ENCODE measurements at regions not wholly inside any gene's neighbourhood (a gene's known extent, or its start where the extent isn't known, plus 50 kb on each side); places are given as distances from the start of the nearest gene placed in this dataset.

GRCh38 chr3:59580996-59581395, 531.2 kb upstream of the CFAP20DC start:
- no peak for DNase-seq (ENCODE audit: low spot score)

DNA sequence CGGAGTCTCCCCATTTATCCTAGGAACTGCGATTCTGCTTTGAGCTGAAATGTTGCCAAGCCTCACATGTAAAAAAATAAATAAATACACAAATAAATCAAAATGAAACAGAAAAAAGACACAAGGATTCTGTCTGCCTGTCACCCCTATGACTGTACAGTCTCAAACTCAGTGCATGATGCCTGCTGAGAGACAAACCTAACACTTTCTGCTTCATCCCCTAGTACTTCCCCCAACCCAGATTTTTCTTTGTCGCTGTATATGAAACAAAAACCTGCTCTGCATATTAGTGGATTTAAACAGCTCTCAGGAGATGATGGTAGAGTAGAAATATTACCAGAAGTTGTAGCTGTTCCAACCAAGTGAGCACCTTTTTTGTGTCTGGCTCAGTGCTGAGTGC, 530.7 kb upstream of the CFAP20DC start:
- DNase-seq (ENCODE audit: low spot score) = no peak

DNA sequence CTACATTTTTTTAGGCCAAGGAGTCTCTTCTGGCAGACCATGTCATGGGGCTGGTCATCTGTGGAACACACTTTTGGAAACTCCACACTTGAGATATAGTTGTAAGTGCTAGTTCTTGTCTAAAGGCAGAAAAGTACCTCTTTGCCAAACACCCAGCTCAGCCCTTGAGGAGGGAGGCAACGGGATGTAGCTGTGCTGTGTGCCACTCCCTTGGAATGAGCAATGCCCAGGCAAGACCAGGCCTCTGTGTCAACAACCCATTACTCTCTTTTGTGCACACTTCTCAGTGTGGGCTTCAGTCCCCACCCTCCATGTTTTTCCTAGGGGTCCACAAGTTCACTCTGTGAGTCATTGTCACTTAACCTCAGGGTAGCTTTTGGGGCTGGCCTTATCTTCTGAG, 528.3 kb upstream of the CFAP20DC start:
- DNase-seq (ENCODE audit: low spot score) = no peak

GRCh38 chr3:59576606-59577005, 526.8 kb upstream of the CFAP20DC start:
- DNase-seq (ENCODE audit: low spot score) = no peak

DNA sequence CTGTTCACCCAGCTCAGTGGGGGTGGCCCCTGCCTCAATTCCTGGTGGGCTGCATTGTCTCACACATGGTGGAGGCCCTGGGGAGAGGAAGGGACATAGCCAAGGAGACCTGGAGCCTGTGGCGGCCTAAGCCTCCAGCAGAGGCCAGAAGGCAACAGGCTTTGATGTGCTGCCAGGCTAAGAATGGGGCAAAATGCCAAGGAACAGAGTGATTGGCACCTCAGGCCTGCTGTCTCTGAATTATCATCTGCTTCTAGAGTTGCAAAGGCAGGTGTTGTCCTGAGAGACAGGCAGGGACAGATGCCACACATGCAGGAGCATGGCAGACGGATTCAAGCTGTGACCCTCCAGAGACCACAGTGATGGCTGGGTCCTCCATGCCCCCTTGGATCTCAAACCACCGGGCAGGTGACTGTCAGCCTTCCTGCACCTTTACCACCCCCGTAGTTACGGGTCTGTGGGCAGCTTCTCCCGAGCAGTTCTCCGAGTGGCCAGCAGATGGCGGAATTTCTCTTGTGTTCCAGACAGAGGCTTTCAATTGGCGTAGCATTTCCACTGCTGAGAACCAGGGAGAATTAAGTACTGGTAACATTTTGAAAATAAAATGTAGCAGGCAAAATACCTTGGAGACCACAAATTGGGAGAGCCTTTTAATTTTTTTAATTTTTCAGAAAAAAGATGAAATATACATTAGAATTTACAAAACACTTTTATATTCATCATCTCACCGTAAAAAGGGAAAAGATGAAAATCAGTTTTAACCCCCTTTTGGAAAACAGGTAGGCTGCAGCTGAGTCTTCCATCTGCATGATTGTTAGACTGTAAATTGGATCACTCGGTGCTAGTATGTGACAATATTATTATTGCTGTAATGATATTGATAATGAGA, 525.5 kb upstream of the CFAP20DC start:
- DNase-seq (ENCODE audit: low spot score) = peak; percentile 64

DNA sequence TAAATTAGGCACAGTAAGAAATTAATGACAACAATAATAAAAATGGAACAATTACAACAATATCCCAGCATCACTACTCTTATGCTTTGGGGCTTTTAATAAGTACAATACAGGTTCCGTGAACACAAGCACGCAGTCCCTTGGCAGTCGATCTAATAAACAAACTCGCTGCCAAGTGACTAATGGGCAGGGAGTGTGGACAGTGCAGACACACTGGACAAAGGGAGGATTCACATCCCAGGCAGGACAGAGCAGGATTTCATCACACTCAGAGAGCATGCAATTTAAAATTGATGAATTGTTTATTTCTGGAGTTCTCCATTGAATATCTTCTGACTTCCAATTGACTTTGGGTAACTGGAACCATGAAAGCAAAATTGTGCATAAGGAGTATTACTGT, 524.1 kb upstream of the CFAP20DC start:
- DNase-seq (ENCODE audit: low spot score) = peak; percentile 16

- no peak for DNase-seq (ENCODE audit: low spot score)
Measured at GRCh38 chr3:59572106-59572505, 522.3 kb upstream of the CFAP20DC start.

DNA sequence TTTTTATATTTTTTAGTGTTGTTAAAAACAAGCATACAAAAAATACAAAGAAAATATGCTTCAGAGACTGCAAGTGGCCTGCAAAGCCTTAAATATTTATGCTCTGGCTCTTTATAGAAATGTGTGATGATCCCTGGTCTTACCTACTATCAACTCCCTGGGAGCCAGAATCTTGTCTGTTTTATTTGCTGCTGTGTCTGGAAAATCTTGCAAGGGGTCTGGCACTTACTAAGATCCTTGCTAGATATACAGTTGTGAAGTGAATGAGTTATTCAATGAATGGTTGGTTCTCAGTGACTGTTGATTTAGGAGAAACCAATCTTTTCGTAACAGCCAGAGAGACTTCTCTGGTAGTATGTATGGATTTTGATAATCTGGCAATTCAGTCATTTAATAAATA, 521.0 kb upstream of the CFAP20DC start:
- no peak for DNase-seq (ENCODE audit: low spot score)

GRCh38 chr3:59567661-59568060, 517.8 kb upstream of the CFAP20DC start:
- no peak for DNase-seq (ENCODE audit: low spot score)

- no peak for DNase-seq (ENCODE audit: low spot score)
Measured at GRCh38 chr3:59566481-59566975, 516.7 kb upstream of the CFAP20DC start.

DNA sequence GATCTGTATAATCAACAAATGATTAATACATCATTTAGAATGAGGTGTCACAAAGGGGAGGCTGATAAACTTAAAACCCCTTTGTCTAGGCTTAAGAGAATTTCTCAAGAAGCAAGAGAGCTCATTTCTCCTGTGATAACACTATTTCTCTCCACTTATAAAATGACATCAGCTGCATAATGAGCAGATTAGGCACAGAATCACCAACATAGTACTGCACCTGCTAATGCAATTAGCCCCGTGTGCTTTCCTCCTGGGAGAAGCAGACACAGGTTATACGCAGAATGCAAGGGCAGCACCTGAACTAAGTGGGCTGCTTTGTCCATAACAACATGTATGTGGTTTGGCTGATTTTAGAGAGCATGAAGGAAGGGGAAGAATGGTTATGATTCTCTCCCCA, 515.3 kb upstream of the CFAP20DC start:
- DNase-seq (ENCODE audit: low spot score) = no peak

DNA sequence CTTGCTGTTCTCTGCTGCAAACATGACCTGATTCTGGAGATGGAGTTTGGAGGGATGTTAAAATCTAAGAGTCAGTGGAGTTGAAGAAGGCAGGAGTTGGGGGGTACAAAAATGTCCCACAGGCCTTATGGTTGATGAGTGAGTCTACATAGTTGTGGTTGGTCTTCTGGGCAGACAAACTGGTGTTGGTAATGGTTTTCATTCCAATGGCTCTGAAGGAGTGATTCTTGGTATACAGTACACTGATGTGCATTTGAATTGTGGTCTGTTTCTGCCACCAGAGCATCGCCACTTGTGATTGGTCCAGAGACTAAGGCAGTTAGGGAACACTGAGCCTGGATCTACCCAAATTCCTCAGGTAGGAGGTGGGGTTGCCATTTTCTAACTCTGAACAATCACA, 514.1 kb upstream of the CFAP20DC start:
- no peak for DNase-seq (ENCODE audit: low spot score)

DNA sequence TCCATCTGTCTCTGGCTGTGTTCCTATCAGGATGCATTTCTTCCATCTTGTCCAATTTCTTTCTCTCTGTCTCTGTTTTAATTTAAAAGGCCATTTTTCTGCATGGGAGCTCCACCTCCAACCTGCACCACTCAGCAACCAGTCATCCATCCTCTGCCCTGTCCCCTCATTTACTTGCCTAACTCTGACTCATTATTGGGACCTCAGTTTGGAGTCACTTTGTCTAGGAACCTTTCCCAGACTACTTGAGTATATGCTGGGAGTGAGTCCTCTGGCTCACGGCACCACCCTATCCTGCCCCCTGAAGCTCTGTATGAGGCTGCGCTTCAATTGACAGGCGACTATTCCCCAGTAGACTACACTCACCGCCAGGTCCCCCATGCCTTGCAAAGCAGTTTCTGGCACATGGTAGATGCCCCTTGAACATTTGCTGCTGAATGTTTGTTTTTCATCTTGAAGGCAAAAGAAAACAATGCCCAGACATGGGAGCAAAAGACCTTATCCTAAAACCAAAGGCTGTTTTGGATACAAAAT, 513.3 kb upstream of the CFAP20DC start:
- DNase-seq (ENCODE audit: low spot score) = no peak

DNA sequence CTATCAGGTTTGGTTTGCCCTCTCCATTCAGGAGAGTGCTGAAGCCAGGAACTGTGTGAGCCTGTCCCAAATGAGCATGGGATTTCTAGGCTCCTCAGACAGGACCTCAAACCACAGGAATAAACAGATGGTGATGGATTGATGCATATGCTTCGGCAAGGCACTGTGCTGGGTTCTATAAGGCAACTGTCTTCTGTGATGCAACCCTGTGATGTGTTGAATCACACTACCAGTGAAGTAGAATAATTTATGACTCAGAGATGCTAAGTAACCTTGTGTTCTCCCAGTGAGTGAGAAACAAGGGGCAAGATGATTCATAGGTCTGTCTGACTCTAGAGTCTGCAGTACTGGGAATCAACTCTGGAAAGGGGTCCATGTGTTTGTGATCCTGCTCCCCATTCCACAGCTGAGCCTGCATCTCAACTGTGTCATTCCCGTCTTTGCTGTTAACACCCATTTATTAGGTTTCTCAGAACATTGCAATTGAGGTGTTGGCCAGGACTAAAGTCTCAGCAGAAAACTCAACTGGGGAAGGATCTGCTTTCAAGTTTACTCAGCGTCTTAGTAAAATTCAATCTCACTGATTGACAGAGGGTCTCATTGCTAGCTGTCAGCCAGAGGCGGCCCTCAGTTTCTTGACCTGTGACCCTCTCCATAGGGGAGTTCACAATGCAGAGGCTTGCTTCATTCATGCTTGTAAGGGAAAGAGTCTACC, 510.1 kb upstream of the CFAP20DC start:
- peak; percentile 62 for DNase-seq (ENCODE audit: low spot score)

- no peak for DNase-seq (ENCODE audit: low spot score)
Measured at GRCh38 chr3:59558906-59559720, 509.3 kb upstream of the CFAP20DC start.

GRCh38 chr3:59555593-59556315, 505.9 kb upstream of the CFAP20DC start:
- DNase-seq (ENCODE audit: low spot score) = no peak

DNA sequence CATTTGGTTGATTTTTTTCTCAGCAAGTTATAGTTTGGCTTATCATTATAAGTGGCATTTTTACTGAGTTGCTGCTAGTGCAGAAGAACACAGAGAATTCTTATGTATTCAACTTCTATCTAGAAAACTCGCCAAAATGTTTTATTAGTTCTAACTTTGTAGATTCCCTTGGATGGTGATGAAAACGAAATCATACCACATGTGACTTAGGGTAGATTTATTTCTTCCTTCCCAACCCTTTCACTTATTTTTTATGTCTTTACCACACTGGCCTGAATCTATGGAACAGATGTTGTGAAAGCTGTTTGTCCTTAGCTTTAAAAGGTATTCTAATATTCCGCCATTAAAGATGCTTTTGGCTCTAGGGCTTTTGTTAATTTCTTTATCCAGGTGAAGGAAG, 503.3 kb upstream of the CFAP20DC start:
- no peak for DNase-seq (ENCODE audit: low spot score)

DNA sequence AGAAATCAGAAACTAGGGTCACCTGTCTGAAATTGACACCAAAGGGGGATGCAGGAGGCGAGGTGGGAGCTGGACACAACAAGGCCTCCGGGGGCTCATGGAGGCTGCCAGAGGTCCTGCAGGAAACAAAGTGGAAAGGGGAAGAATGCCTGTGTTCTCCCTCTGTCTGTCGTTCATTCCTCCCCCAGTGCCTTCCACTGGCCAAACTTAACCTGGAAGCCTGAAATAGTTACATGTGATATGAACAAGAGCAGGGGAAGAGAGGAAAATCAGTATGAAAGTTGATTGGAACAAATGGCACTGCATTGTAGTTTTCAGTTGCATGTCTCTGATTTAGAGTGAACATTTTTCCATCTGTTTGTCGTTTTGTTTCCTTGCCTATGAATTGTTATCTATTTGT, 502.0 kb upstream of the CFAP20DC start:
- DNase-seq (ENCODE audit: low spot score) = no peak

DNA sequence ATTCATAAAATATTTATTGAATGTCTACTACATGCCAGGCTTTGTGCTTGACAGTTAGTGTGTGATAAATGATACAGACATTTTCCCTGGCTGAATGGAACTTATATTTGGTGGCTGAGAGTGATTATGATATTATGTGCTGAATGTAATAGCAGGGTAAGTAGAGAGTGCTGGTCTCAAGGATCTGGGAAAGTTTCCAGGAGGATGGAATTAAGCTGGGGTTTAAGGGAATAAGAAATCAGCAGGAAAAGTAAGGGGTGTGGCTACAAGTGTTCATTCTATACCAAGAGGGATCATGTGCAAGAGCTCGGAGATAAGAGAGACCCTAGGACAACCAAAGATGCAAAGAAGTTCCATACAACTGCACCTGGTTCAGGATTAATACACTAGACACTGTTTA, 500.1 kb upstream of the CFAP20DC start:
- DNase-seq (ENCODE audit: low spot score) = no peak

DNA sequence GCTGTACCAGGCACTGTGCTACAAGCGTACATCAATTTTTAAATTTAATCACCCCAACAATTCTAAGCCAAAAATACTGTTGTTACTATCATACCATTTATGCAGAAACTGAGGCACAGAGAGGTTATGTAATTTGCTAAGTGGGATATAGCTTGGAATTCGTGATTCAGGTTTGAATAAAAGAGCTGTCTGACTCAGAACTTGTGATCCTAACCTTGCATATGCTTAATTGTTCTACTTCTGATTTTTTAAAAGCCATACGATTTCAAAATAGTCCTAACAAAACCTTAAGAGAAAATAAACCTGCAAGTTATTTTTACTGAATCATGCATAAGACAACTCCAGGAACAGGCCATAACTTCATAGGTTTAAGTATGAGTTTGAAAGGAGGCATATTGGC, 498.0 kb upstream of the CFAP20DC start:
- DNase-seq (ENCODE audit: low spot score) = no peak

GRCh38 chr3:59546522-59546921, 496.7 kb upstream of the CFAP20DC start:
- DNase-seq (ENCODE audit: low spot score) = no peak

DNA sequence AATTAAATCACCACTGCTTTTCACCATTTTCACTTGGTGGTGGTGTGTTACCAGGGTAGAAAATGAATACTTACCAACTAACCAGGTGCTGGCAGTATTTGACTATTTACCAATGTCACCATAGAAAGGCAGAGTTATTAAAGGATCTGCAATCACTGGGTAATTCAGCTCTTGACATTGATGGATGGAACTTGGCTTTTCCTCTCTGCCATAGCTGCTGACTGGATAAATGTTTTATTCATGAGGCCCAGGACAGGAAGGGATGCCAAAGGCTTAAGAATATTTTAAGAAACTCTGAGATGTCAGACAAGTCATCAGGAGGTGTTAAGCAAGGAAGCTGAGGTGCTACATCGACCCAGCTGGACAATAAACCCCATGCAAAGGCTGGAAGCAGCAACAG, 495.5 kb upstream of the CFAP20DC start:
- no peak for DNase-seq (ENCODE audit: low spot score)
